HT1080 (cell line): ENCODE measurements at regions not wholly inside any gene's neighbourhood (a gene's known extent, or its start where the extent isn't known, plus 50 kb on each side); places are given as distances from the start of the nearest gene placed in this dataset. TPM values are rescaled to one million over a fixed set of nuclear protein-coding genes. Genes with fewer than 3 reads are reported as not detected.
A peak's percentile ranks its signal among the peaks of the same experiment; 100 is the strongest.
"Not testable (repeated sequence)": the region's sequence is repeated elsewhere in the genome, so short reads cannot be mapped to it uniquely, and the experiment has no call there.

Experiments used
- DNase-seq: peaks from one replicate; pipeline ENCODE4 v3.0.0-alpha.2; 2015; ENCODE audit warnings: low read depth
- small RNA-seq: library from RNA; depleted of rRNA; stranded (forward); fragments of <200 nt; gene quantifications from one replicate; pipeline ENCODE3, GENCODE V24; 2014

DNA sequence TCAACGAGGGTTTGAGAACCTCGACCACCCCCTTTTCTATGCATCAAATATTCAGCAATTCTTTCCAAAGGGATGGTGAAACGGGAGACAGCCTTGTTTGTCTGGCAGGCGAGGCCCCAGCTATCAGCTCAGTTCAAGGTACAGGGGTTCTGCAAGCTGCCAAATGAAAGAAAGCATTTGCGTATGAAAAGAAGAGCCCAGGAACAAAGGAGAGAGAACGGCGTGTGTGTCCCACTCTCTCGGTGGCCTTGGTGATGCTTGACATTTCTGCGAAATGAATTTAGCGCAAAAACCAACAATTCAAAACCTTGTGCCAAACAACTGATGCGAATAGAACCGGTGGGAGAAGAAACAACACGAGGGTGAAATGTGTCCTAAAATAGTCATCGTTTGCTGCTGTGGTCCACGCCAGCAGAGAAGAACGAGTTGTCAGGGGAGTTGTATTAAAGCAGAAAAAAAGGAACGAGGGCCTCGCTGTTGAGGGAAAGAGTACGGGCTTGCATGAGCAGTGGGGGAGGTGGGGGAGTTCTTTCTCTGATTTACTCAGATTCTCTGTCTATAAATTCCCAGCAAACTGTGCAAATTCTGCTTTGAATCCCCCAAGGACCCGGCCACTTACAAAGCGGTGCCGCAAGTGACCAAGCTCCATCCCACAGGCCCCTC lies 97.7 kb downstream of the TMEM130 start:
- DNase-seq: no peak

DNA sequence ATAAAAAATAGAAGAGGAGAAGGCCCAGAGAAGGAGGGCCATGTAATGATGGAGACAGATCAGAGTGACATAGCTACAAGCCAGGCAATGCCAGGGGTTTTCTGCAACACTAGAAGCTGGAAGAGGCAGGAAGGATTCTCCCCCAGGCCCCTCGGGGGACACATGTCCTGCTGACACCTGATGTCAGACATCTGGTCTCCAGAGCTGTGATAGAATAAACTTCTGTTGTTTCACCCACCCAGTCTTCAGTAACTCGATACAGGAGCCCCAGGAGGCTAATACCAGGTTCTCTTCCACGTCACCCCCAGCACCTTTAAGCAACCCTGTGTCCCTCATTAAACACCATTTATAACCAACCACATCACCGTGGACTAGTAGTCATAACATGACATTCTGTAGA lies 94.9 kb downstream of the TMEM130 start:
- DNase-seq: no peak

DNA sequence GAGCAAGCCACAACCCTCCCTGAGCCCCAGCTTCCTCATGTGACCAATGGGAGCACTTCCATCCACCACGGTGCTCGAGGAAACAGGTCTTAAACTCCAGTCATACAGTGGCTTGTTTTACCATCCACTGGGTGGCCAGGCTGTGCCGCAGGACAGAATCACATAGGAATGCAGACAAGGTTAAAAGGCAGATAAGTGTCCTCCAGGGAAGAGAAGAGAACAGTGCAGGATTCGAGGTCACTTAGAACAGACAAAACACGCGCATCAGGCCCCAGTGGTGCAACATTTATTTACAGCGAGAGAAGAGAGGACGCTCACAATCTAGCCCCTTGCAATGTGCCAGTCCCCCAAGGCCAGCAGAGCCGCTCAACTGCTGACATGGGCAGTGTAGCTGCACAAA lies 92.8 kb downstream of the TMEM130 start:
- DNase-seq: no peak

DNA sequence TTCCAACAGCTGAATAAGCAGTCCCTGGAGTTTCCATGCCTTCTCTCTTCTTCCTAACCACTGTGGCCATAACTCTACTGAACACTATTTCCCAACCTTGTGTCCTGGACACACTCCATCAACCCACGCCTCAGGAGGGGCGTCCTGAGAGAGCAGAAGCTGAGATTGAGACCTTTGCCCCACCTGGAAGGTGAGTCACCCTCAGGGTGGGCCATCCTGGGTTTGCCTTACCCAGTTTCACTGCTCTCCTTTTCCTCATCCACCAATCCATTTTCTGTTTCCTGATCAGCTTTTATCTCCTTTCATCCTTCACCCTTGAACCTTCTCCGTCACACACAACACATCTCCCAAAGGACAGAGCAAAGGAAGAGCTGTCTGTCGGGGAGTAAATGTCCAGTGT lies 91.4 kb downstream of the TMEM130 start:
- no peak for DNase-seq

DNA sequence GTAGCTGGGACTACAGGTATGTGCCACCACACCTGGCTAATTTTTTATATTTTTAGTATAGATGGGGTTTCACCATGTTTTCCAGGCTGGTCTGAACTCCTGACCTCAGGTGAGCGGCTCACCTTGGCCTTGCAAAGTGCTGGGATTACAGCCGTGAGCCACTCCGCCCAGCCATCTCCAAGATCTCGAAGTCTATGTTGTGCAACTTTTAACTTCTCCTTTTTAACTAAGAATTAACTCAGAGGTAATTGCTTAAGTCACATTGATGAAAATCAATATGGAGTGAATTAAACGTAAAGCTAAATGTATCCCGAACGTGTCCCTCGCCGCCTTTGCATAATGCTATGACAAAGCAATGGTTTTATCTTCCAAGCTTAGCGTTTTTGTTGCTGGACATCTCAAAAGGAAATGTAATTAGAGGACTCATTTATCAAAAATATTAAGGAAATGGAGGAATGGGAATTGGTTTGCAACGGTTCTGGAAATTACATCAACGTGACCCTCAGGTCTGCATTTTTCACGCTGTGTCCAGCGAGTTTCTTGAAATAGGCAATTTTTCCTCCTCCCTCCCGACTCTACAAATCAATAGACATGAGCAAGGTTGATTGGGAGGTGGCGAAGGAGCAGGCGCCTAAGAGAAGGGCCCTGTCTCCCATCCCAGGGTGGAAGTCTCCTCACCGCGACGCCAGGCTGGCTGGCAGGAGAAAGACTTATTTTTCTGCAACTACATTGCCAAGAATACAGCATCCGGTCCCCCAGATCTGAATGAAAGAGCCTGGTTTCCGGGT lies 89.8 kb downstream of the TMEM130 start:
- no peak for DNase-seq

DNA sequence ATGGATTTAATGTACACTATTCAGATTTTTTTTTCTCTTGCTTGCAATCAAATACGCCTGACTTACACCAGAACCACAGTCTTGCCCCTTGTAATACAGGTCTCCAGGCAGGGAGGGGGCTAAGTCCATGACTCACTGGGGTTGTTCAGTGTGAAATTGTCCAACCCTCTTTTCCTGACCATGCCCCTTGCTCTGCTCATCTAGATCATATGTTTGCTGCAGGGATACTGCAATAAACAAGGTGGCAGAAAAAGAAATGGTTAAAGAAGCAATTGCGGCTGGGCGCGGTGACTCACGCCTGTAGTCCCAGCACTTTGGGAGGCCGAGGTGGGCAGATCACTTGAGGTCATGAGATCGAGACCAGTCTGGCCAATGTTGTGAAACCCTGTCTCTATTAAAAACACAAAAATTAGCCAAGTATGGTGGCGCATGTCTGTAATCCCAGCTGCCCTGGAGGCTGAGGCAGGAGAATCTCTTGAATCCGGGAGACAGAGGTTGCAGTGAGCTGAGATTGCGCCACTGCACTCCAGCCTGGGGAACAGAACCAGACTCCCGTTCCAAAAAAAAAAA lies 85.5 kb downstream of the TMEM130 start:
- peak; percentile 36 for DNase-seq

DNA sequence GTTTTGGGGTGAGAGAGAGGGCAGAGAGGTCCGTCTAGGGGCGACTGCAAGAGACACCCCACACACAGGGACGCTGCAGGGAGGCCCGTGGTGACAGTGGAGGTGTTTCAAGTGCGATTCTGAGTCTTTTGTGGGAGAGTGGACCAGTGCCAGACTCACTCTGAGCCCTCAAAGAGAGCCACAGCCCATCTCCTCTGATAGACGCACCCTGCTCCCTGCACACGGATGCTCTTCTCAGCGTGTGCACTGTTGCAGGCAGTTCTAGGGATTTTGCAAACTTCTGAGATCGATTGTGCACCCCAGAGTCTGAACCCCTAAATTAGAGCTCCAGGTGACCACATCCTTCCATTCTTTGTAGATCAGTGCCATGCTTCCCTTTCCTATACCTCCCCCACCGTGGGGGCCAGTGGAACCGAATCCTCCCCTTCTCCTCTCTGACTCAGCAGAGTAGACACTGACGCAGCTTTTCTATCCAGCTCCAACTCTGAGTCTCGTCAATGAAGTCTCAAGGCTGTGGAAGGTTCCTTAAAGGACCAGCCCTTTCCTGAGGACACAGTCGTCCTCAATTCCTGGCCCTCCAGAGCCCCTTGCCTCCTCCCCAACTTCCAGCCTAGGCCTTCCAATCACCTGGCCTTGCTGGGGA lies 83.8 kb downstream of the TMEM130 start:
- DNase-seq: no peak

DNA sequence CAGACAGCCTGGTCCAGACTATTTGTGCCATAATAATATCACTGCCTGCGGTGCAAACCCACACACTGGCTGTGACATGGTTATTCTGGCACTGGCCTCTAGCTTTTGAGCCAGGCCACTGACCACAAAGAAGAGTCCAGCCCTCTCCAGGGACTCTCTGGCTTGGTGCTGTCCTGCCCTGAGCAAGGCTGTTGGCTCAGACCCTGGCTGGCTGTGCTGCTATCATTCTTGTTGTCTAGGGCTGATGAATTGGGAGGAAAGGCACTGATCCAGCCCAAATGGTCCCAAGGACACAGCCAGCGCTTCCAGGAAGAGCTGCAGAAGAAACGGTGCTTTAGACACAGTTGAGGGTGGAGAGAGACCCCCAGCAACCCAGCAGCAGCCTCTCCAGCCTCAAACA lies 80.8 kb downstream of the TMEM130 start:
- DNase-seq: no peak

DNA sequence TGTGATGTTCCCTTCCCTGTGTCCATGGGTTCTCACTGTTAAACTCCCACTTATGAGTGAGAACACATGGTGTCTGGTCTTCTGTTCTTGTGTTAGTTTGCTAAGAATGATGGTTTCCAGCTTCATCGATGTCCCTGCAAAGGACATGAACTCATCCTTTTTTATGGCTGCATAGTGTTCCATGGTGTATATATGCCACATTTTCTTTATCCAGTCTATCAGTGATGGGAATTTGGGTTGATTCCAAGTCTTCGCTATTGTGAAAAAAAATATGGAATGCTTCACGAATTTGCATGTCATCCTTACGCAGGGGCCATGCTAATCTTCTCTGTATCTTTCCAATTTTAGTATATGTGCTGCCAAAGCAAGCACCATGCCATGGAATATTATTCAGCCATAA lies 75.4 kb downstream of the TMEM130 start:
- DNase-seq: not testable (repeated sequence)

DNA sequence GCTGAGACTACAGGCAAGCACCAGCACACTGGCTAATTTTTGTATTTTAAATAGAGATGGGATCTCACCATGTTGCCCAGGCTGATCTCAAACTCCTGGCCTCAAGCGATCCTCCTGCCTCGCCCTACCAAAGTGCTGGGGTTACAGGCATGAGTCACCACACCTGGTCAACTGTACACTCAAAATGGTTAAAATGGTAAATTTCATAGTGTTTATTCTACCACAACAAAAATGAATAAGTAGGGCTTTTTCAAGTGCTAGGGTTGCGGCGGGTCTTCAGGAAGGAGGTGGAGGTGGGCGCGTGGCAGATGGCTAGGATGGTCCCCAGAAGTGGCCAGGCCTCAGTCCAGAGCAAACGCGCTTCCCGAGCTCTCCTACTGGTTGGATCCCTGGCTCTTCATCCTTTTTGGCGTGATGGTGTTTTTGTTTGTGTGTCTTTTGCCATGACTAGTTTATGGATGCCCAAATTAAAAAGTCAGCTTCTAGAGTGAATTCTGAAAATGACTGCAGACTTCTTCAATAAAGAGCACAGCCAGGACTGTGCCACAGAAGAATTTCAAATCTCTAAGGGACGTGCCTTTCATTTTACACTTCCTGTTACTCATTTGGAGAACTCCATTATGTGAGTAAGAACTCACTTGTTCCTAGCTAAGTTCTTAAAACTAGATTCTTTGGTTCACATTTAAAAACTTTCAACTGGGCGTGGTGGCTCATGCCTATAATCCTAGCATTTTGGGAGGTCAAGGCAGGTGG lies 73.9 kb downstream of the TMEM130 start:
- DNase-seq: no peak

Small RNAs in the stretch of these regions (small RNA-seq; reads per million reads assigned to genes)
- not detected for gene RNU6-393P
